ENCODE measurements at regions not wholly inside any gene's neighbourhood (a gene's known extent, or its start where the extent isn't known, plus 50 kb on each side); places are given as distances from the start of the nearest gene placed in this dataset.

- TF ChIP-seq CTCF (IDR thresholded peaks at IDR 0.05) (no peak), POLR2A (IDR thresholded peaks at IDR 0.05) (no peak), EP300 (IDR thresholded peaks at IDR 0.05) (no peak)
These were observed 61.4 kb upstream of the LRRC7 start for GRCh38 chr1:69506311-69506710.
